ENCODE measurements at regions not wholly inside any gene's neighbourhood (a gene's known extent, or its start where the extent isn't known, plus 50 kb on each side); places are given as distances from the start of the nearest gene placed in this dataset.
"Not testable (repeated sequence)": the region's sequence is repeated elsewhere in the genome, so short reads cannot be mapped to it uniquely, and the experiment has no call there.

DNA sequence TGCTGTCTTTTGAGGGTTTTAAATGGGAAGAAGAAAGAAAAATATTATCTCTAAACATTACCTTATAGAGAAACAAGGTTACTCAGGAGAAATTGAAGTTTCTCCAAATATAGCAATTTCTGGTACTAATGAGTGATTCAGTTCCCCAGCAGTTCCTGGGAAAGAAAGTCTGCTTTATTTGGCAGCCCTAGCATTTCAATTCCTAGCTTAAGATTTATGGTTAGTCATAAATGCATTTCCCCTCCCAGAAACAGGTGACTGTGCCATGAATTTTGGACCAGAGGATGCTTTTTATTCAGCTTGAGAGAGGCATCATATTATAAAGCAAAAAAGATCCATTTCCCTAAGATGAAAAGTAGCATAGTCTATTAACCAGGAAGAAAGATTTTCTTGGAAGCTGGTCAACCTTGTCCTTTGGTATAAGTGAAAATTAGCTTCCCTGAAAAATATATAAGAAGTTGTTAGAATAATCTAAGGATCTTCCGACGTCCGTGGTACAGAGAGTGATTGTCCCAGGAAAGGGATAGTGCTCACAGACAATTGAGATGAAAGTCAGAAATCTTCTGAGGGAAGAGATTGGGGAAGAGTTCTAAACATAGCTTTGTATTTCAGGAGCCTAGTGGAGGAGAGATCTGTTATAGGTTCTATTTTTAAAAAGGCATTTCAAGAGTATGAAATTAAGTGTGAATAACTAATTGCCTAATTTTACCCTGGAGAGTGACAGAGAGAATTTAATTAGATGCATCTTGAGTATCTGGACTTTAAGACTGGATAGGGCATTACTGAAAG lies 164.9 kb downstream of the ESM1 start:
- no peak for DNase-seq

DNA sequence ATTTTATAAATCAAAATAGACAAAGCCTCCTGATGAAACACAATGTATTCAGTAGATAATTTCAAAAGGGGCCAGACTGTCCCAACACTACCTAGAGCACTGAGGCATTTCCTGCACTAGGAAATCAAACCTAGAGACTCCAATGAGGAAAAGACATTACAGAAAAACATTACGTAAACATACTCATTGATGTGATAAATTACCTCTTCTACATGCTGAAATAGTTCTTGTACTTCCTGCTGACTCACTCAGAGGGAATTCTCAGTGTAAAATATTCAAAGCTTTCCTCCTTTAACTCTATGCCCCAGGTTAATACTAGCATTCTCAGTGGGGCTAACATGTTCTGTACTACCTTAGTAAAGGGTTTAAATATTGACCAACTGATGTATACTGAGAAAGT lies 178.0 kb downstream of the ESM1 start:
- no peak for DNase-seq

DNA sequence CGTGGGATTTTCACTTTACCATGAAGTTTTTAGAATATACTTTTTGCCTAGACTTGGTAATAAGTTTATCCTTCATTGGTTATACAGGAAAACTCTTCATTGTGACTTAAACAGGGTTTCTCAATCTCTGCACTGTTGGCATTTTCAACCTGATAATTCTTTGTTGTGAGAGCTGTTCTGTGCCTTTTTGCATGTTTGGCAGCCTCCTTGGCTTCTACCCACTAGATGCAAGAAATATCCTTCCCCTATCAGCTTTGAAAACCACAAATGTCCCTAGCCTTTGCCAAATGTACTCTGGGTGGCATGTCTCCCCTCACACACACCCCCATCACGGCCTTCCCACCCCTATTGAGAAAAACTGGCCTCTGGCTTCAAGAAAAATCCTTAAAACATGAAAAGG lies 180.9 kb downstream of the ESM1 start:
- no peak for DNase-seq

DNA sequence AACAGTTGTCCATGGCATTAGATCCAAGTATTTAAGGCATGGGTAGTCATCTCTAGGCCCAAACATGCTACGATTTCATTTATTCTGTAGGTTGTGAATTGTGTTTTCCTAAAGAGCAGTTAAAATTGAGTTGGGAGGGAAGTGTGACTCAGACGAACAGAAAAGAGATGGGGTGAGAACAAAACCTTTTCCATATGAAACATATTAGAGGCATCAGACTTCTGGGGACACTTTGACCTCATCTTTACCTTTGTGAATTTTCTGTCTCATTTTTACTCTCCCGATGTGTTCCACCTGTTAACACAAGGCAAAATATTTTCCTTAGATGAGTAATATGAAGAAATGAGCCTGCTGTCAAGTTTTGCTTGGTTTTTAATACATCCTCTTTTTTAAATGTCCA lies 181.3 kb downstream of the ESM1 start:
- DNase-seq, result no peak

DNA sequence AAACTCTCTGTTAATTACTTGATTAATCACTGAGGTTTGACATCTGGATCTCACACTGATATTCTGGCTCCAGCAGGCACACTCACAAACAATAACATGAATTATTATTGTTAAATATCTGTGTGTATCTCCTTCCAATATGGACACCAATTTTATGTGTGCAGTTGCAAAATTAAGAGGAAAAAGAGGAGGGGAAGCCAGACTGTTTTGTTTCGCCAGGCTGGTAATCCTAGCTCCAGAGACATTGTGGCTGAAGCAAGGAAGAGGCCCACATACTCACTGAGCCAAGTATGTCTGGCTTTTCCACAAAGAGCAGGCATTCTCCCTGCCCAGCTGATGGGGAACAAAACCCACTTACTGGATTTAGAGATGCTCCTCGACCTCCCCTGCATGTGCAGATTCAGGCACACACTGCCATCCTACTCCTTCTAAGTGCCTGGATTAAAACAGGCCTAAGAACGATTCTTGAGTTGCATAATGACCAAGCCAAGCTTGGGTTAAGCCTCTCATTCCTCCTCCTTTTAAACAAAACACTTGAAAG lies 181.9 kb downstream of the ESM1 start:
- no peak for DNase-seq

DNA sequence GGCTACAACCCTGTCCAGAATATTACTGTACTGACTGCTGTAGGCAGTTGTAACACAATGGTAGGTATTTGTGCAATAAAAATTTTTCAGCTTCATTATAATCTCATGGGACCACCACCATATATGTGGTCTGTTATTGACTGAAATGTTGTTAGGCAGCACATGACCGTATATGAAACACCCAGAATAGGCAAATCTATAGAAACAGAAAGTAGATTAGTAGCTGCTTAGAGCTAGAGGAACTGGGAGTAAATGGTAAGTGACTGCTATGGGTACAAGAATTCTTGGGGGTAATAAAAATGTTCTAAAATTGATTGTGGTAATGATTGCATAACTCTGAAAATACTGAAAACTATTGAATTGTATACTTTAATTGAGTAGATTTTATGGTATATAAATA lies 185.7 kb downstream of the ESM1 start:
- no peak for DNase-seq

DNA sequence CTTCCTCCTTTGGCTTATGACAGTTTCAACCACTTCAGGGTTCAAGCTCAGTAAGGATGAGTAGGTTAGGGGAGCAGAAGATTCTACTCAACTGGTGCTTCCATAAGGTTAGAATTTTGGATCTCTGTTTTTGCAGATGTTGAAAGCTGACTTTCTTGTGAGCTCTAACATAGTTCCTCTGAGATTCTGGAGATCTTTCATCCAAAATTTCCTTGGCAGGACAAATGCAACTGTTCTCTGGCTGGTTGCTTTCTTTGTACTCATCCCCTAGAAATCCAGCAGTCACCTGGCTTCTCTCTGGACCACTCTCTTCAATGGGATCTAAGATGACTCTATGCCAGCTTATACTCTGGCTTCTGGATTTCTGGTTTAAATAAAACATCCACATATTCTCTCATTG lies 189.6 kb downstream of the ESM1 start:
- DNase-seq, result no peak

DNA sequence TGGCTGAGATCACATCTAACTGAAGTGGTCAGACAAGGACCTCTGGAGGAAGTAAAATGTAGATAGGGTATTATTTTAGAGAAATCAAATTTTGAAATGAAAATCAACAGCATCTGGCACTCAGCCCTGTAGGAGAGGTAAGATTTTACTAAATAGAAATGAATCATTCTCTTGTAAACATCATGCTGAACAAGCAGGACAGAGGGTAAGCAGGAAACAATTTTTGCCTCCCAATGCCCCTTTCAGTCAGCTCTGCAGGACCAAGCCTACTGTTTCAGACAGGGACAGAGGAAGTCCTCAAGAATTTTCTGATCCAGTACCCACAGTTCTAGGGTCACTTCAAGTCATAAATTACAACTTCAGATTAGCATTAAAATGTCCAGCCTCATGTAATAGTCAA lies 190.1 kb downstream of the ESM1 start:
- no peak for DNase-seq

DNA sequence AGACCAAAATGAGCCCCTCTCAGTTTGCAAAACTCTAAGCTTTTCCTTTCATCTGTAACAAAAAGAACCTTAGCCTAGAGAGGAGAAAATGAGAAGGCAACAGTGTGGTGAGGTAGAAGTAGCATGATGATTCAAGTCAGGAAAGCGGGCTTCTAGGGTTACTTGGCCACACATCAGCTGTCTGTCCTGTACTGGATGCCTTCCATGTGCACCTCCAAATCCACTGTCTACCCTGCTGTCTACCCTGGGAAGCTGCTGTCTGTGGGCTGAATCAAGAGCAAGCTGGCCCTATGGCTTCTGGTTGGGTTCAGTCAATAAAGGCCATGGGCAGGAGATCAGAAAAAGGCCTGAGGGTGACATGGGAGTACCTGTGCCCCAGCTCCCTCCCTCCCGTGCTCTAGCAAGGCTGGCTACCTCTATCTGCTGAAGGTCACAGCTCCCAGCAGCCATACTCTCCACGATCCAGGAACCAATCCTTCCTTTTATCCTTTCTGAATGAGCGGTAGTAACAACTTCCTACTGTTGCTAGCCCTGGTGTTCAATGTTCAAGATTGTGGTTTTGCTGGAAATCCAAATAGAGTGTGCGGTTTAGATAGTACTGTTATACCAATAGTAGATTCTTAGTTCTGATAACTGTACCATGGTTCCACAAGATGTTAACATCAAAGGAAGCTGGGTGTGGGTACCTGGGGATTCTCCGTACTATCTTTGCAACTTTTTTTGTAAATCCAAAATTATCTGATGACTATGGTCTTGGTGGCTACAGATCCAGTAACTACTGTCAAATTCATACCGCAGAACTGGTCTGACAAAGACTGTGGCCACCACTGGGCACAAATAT lies 191.0 kb downstream of the ESM1 start:
- DNase-seq, result no peak

DNA sequence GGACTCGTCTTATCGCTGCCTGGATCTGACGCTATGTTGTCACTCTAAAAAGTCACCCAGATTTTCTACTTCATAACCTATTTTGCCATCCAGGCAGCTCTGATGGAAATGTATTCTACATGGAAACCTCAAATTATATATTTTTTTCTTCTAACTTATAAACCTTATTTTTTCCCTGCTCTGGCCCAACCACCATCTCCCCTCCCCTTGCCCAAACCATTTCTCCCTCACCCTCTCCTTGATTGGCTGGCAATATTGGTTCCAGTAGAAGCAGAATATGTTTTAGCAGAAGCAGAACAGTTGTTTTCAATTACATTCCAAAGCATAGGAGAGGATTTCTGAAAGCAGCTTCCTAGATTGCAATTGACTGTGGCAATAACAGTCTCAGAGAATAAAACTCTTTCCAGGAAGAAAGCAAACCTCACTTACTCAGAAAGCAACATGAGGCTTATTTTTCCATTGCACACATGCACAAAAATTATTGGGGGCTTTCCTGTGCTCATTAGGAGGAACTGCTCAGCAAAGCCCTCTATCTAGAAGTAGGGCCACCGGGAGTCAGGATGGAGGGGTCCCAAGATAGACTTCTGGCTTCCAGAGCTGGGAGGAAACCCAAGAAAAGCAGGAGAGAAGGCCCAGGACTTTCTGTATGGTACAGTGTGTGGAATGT lies 191.8 kb downstream of the ESM1 start:
- DNase-seq, result no peak

DNA sequence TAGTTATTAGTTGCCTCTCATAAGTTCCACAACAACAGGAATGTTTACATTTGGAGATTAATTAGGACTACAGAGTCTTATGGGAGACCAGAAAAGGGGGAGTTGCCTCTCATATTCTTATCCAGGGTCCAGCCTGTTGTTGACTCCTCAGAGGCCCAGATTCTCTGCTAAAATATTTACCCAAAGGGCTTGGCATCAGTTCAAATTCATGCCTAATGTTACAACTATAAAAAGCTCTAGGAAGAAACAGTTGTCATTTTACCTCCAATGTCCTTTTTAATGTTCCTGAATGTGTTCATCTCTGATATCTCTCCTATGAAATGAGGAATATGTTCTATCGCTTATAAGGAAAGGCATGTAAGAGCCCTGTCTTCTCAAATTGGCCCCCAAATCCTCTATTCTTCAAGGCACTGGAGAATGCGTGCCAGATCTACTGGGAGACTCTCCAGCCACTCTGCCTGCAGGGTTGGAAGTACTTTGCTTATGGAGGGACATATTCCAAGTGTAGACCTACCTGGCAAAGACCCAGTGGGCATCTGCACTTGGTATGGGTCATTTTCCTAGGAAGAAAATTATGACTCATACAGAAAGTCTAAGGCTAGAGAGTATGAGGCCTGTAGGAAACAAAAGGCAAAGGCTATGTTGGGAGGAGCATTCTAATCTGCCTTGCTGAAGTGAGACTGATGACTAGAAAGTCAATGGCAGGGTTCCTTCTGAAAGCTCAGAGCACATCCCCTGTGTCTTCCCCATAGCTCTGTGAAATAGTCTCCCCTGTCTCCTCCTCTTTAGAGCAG lies 192.6 kb downstream of the ESM1 start:
- no peak for DNase-seq

DNA sequence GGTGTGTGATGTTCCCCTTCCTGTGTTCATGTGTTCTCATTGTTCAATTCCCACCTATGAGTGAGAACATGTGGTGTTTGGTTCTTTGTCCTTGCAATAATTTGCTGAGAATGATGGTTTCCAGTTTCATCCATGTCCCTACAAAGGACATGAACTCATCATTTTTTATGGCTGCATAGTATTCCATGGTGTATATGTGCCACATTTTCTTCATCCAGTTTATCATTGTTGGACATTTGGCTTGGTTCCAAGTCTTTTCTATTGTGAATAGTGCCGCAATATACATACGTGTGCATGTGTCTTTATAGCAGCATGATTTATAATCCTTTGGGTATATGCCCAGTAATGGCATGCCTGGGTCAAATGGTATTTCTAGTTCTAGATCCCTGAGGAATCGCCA lies 197.5 kb downstream of the ESM1 start:
- DNase-seq, result not testable (repeated sequence)

DNA sequence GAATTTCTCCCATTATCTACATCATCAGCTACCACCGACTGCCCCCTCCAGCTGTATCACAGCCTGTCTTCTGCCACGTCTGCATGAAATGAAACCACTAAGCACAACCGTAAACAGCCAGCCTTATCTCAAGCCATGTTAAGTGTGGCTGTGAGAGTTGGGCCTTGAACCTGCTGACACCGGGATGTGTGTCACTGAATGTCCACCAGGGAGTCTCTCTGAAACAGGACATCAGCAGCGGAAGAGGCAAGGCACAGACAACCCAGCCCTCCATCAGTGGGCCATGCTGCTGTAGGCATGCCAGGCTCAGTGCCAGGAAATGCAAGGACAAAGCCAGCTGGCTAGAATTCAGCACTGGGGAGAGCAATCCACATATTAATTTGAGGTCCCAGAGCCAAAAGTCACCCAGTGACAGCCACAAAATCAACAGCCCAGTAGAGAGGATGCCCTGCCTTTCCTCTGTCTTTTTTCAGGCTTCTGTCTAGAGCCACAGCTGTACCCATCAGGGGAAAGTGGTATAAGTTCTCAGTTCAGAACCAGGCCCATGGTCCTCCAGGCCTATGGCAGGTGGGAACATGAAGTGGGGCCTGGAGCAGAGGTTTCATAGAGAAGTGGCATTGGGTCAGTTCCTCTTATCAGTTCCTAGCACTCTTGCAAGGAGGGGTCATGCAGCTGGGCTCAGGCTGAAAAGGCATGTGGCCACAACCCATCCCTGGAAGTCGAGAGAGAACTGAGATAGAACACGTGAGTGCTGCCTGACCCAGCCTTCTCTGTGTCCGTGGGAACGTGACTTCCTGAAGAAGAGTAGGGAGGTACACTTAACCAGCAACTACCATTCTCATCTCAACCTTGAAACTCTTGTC lies 199.4 kb downstream of the ESM1 start:
- DNase-seq, result no peak

DNA sequence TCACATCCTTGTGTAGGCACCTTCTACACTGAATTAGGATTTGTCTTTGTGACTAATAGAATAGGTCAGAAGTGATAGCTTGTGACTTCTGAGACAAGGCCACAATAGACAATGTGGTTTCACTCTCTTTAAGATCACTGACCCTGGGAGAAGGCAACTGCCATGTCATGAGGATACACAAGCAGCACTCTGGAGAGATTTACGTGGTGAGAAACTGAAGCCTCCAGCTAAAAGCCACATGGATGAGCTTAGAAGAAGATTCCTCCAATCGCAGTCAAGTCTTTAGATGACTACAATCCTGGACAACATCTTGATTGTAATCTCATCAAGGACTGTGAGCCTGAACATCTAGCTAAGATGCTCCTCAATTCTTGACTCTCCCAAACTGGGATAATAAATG lies 206.6 kb downstream of the ESM1 start:
- DNase-seq, result no peak

DNA sequence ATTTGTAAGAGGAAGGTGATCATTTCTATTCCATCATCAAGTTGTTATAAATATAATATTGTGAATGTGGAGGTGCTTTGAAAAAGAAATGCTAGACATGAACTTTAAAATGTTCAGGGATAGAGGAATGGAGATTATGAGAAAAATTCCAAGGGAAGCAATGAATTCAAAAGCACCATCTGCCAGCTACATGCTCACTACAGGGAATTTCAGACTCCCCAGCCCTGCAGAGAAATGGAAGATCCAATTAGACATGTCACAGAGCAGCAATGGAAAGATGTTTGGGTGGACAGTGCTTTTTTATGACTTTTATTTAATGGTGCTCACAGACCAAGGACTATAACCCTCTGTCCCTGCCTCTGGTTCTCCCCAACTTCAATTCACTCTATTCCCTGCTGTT lies 209.7 kb downstream of the ESM1 start:
- DNase-seq, result no peak

DNA sequence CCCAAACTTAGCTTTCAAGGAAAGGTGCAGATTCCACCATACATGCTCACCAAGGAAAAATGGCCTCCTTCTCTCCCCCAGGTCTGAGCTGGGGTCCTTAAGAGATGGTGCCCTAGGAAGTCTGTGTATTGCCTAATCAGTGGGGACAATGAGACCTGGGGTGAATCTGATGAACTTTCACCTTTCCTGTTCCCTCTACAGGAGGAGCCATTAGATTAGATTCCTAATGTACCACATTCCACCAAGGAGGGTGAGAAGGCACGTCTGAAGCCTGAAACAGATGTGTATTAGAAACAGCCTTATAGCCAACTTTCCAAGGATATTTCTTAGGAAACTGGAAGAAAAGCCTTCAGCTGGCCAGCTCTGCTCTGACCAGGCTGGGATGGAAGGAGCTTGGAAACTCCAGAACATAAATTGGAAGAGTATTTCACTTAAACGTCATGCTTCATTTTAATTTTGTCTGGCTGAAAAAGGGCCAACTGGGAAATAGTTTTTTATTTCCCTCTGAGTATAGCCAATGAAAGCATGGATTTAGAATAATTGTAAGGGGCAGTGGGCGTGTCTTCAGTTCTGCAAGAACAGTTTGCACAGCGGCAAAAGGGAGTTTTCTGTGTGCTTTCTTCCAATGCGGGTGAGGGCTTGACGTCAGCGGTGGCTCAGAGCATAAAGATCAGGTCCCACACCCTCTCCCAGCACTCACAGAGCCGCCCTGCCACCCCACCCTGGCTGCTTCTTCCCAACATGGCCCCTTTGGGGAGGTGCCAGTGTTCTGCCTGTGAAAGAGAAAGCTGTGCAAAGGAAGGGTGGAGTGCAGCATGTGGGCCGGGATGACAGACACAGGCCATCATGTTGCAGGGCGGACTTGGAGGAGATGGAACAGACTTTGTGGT lies 210.9 kb downstream of the ESM1 start:
- DNase-seq, result no peak

DNA sequence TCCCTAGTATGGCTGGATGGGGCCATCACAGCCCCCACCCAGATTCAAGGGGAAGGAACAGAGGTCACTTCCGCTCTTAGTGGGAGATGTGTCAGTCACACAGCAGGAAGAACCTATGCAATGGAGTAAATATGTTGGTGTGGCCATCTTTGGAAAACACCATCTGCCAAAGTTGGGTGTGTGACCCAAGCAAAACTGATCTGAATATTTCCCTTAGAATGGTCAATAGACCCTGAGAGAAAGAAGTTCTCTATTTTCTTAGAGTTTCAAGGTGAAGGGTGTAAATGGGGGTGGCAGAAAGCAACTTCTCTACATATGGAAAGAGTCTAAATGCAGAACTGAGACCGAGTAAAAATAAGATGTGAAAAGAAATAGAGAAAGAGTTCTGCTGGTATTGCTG lies 212.7 kb downstream of the ESM1 start:
- DNase-seq, result no peak

DNA sequence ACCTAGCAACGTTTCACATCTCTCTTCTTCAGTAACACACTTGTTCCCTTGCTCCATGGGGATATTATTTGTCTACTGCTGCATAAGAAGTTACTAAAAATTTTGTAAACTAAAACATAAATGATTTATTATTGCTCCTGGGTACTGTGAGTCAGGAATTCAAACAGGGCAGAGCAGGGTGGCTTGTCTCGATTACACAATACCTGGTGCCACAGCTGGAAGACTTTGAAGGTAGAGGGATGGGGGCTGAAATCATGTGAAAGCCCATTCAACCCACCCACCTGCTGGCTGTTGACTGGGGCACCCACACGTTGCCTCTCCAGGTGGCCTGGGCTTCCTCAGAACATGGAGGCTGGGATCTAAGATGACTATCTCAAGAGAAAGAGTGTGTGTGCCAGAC lies 213.2 kb downstream of the ESM1 start:
- no peak for DNase-seq

DNA sequence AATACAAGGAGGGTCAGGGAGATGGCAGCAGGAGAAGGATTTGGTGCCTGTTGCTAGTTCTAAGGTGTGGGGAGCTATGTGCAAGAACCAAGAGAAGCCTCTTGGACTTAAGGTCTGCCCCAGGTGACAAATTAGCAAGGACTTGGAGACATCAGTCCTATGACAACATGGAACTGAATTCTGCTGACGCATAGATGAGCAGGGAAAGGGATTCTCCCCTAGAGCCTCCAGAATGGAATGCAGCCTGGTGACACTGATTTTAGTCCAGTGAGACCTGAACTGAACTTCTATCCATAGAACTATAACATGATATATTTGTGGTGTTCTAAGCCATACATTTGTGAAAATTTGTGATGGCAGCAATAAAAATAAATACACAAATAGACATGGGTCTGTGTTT lies 215.6 kb downstream of the ESM1 start:
- DNase-seq, result no peak

DNA sequence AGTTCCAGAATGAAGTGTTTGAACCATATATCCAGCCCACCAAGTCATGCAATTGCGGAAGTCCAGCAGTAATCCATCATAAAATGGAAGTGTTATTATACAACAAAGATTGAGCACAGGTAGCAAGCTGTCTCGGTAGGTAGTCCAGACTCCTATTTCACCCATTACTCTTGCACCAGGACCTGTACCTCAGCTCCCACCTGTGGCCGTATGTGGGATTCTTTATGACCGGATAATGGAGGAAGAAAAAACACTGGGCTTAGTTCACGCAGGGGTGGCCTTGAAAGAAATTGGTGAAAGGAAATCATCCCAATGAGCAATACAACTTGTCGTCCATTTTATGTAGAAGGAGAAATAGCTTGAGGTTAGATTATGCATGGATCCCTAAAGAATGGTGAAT lies 216.3 kb downstream of the ESM1 start:
- DNase-seq, result no peak

DNA sequence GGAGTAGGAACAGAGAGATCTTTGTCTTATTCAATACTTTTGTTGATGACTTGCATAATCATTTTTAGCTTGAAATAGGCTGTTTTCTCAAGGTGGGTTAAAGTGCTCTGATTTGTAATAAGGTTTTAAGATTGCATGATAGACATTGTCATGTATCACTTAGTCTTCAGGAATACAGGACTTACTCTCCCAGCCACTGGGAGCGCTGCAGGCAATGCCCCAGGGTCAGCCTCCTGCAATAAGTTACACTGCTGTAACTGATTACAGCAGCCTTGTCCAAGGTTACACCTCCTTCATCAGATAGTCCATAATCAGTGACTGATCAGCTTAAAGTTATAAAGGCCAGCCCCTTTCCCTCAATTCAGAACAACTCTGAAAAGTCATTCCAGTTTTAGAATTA lies 218.6 kb downstream of the ESM1 start:
- no peak for DNase-seq
